ENCODE measurements at regions not wholly inside any gene's neighbourhood (a gene's known extent, or its start where the extent isn't known, plus 50 kb on each side); places are given as distances from the start of the nearest gene placed in this dataset.

- FAIRE-seq: no peak
- H4K8ac ChIP-seq (ENCODE audit: extremely low read depth, insufficient read depth, low read length): no peak overlapping the region
- H2BK120ac ChIP-seq (replicated peaks; ENCODE audit: low read depth, low read length): no peak overlapping the region
- H2BK12ac ChIP-seq (ENCODE audit: low read depth, low read length): no peak overlapping the region; the same call in 1 of the 2 replicates
- H3K36me3 ChIP-seq (ENCODE audit: control insufficient read depth in 2 of 4, insufficient read depth in 4 of 4, low read length in 3 of 4): no peaks in the 10 kb centered on the region
- no peak overlapping the region for H4K5ac ChIP-seq (ENCODE audit: insufficient read length, low read depth, low read length)
- H3K79me1 ChIP-seq (ENCODE audit: low read depth, low read length): no peaks in the 10 kb centered on the region
- H4K20me1 ChIP-seq (replicated peaks in 1 of 2; ENCODE audit: control insufficient read depth in 1 of 2, insufficient read depth in 2 of 2, low read length in 2 of 2): no peaks in the 10 kb centered on the region
- no peak overlapping the region for H2BK5ac ChIP-seq (ENCODE audit: low read depth, low read length)
- H3K27me3 ChIP-seq (replicated peaks in 1 of 4; ENCODE audit: control insufficient read depth in 3 of 4, extremely low read depth in 1 of 4, insufficient read depth in 3 of 4, low read length in 3 of 4): no peaks in the 10 kb centered on the region
- no peak overlapping the region for H3K23ac ChIP-seq (ENCODE audit: insufficient read length)
- no peak overlapping the region for H2AK5ac ChIP-seq (ENCODE audit: low read depth, low read length)
- no peaks in the 10 kb centered on the region for H3K9me3 ChIP-seq (ENCODE audit: insufficient read depth in 2 of 2, low read depth in 1 of 2, low read length in 1 of 2)
- H3K56ac ChIP-seq (replicated peaks; ENCODE audit: insufficient read length, low read depth, low read length): no peak overlapping the region
- ChIA-PET CTCF (ENCODE audit: partially characterized antibody) (no interaction called here), POLR2A (ENCODE audit: partially characterized antibody) (no interaction called here)
- no peak overlapping the region for H3K4me3 ChIP-seq (ENCODE audit: extremely low read depth in 1 of 4, insufficient read depth in 2 of 4, low read depth in 3 of 4, low read length in 4 of 4)
- no peak overlapping the region for H2BK20ac ChIP-seq (ENCODE audit: low read length)
- H2BK15ac ChIP-seq (ENCODE audit: low read length): no peak overlapping the region; the same call in 1 of the 2 replicates
- H2AFZ ChIP-seq (ENCODE audit: low read length): no peak overlapping the region
- no peak overlapping the region for H3K18ac ChIP-seq (ENCODE audit: extremely low read depth, low read length)
- no peak for TF ChIP-seq FOSL1 (IDR thresholded peaks at IDR 0.05; ENCODE audit: insufficient read depth, low read depth, low read length)
- no peak for TF ChIP-seq CEBPB (IDR thresholded peaks at IDR 0.05; ENCODE audit: low read depth, low read length)
- TF ChIP-seq SAP30 (IDR thresholded peaks at IDR 0.05; ENCODE audit: insufficient read depth, insufficient replicate concordance, low read length): no peak
- TF ChIP-seq TAF1 (IDR thresholded peaks at IDR 0.05; ENCODE audit: low read depth, low read length): no peak
- no peak for TF ChIP-seq SIX5 (IDR thresholded peaks at IDR 0.05; ENCODE audit: low read depth, low read length)
- no peak for TF ChIP-seq HDAC2 (IDR thresholded peaks at IDR 0.05; ENCODE audit: borderline replicate concordance in 1 of 2, low read depth in 2 of 2, low read length in 2 of 2)
- TF ChIP-seq BCL11A (IDR thresholded peaks at IDR 0.05; ENCODE audit: low read depth in 2 of 2, low read length in 2 of 2): no peak
- TF ChIP-seq TEAD4 (IDR thresholded peaks at IDR 0.05; ENCODE audit: low read depth, low read length): no peak
- no peak for TF ChIP-seq RFX5 (IDR thresholded peaks at IDR 0.05; ENCODE audit: borderline replicate concordance, low read depth, low read length)
- no peak for TF ChIP-seq POLR2AphosphoS5 (IDR thresholded peaks at IDR 0.05; ENCODE audit: low read depth, low read length)
- no peak for TF ChIP-seq RAD21 (IDR thresholded peaks at IDR 0.05 in 1 of 2, conservative IDR thresholded peaks at IDR 0.05 in 1 of 2; ENCODE audit: low read depth in 2 of 2, low read length in 2 of 2)
- H3K79me2 ChIP-seq (ENCODE audit: control insufficient read depth in 1 of 2, insufficient read depth in 2 of 2, low read length in 2 of 2): no peaks in the 10 kb centered on the region
- H3K4me1 ChIP-seq (replicated peaks in 1 of 4; ENCODE audit: control insufficient read depth in 3 of 4, insufficient read depth in 4 of 4, low read length in 3 of 4): peaks cover 0 to 12% (median 6%) of the 10 kb centered on the region in 4 experiments; a peak in 5 of 7 replicates
- H4K91ac ChIP-seq (replicated peaks; ENCODE audit: insufficient read length, low read length): no peak overlapping the region
- H3K23me2 ChIP-seq (ENCODE audit: low read depth, low read length): peaks cover 3% of the 10 kb centered on the region; the same call in 1 of the 2 replicates
- no peak overlapping the region for H3K9ac ChIP-seq (replicated peaks in 1 of 4; ENCODE audit: extremely low read depth in 1 of 4, low read depth in 3 of 4, low read length in 3 of 4)
- no peak overlapping the region for H3K27ac ChIP-seq (ENCODE audit: low read depth, low read length)
- no peak overlapping the region for H3K4me2 ChIP-seq (ENCODE audit: insufficient read depth in 1 of 2, low read depth in 2 of 2, low read length in 2 of 2)
- no peak for DNase-seq (ENCODE audit: low read depth in 1 of 2, low spot score in 2 of 2)
- no peak overlapping the region for H3K14ac ChIP-seq (ENCODE audit: insufficient read length)
- WGBS, 2 experiments (ENCODE audit: extremely low coverage in 1 of 2, insufficient coverage in 1 of 2, insufficient read length in 1 of 2, insufficient replicate concordance in 2 of 2, low coverage in 1 of 2, low lambda C conversion rate in 2 of 2, missing lambda C conversion rate in 1 of 2): 93% methylated on average over 3 of the region's 3 CpGs; no CpG with 5 or more reads in 1 of the 2 experiments
- H3K4ac ChIP-seq (replicated peaks; ENCODE audit: insufficient read length, low read depth, low read length): no peak overlapping the region
Observed at GRCh38 chr2:235382601-235383000, 111.2 kb upstream of the AGAP1 start.
